HuH-7.5 (cell line): ENCODE measurements at regions not wholly inside any gene's neighbourhood (a gene's known extent, or its start where the extent isn't known, plus 50 kb on each side); places are given as distances from the start of the nearest gene placed in this dataset.
"Not testable (repeated sequence)": the region's sequence is repeated elsewhere in the genome, so short reads cannot be mapped to it uniquely, and the experiment has no call there.

Source experiments
- DNase-seq: peaks from one replicate; pipeline ENCODE4 v3.0.0; 2011; ENCODE audit warnings: low spot score

DNA sequence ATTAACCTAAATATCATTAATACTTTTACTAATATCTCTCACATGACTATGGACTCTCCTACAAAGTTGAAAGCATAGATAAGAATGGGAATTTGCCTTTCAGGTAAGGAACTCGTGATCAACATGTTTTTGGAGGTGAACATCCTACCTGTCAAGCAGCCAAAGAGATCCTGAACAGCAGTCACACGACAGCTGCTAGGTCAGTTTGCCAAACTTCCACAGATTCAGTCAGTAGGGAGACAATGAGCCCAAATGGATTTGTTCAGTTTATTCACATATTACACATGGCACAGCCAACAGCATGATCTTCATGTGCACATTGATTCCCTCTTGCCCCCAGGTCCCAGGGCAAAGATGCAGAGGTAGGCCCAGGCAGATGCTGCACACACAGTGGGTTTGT, 86.1 kb upstream of the LOC128125822 start:
- DNase-seq: no peak

GRCh38 chr6:63487103-63487813, 85.0 kb upstream of the LOC128125822 start:
- no peak for DNase-seq

GRCh38 chr6:63491119-63491518, 81.2 kb upstream of the LOC128125822 start:
- no peak for DNase-seq

DNA sequence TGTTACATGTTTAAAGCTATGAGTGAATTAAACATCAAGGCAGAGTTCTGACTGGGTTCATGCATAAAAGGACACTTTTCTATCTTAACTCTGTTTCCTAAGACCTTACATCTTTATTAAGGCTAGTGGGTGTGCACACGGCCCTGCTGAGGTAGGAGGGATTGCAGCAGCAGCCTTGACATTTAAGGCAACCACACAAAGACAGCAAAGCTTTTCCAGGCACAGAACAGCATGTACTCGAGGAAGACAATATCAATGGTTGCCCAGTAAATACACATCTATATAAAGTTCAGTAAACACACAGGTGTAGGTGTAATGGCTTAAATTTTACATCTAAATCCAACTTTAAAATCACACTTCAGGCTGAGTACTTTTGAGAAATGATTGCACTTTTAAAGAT, 79.8 kb upstream of the LOC128125822 start:
- DNase-seq: no peak

DNA sequence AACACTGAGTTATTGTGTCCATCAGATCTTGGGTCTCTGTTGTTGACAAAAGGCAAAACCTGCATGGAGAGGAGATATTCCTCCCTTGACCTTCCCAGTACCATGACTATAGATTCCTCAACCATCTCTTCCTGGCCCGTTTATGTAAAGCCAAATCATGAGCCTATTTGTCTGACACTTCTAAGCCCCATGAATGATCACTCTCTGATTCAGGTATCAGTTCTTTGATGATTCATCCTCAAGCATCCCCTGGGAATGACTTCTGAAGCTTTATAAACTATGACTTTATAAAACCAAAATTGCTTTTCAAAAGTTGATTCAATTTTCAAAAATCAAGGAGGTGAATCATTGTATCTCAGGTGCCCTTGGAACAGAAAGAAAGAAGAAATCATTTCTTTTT, 78.7 kb upstream of the LOC128125822 start:
- DNase-seq: no peak

DNA sequence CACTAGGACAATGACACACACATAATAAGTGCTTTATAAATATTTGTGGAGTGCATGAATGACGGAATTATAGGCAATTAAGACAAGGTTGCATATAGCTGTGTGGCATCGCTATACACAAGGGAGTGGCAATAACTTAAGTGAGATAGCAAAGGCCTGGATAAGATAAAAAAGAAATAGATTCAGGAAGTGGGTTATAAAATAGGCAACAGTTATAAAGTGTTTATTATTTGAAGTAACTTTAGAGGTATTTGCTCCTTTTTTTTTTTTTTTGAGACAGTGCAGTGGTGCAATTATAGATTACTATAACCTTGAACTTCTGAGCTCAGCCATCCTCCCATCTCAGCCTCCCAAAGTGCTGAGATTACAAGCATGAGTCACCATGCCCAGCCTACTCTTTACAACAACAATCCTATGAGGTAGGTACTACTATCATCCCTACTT, 75.9 kb upstream of the LOC128125822 start:
- DNase-seq: no peak

- no peak for DNase-seq
These were observed 70.1 kb upstream of the LOC128125822 start for GRCh38 chr6:63502156-63502555.

GRCh38 chr6:63503199-63503598, 69.1 kb upstream of the LOC128125822 start:
- DNase-seq: no peak

DNA sequence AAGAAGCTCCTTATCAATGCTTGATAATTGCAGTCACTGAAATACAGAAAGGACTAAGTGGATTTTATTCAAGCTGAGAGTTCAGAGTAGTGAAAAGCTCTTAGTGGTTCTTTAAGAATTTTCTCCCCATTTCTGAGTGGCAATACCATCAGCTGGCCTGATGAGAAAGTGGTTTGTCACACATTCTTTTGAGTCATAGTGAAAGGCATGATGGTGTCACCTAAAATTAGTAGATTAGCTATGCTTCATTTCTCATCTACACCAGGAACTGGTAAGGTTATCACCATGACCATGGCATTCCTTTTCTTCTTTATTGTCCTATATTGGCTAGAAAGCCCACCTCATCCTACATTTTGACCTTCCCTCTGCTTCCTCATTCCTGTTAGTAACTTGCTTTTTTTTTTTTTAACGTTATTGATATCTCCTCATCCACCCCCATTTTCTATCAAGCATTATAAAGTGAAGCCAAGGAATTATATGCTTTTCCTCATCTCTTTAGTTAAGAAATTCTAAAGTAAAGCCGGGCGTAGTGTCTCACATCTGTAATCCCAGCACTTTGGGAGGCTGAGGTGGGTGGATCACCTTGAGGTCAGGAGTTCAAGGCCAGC, 67.4 kb upstream of the LOC128125822 start:
- no peak for DNase-seq

DNA sequence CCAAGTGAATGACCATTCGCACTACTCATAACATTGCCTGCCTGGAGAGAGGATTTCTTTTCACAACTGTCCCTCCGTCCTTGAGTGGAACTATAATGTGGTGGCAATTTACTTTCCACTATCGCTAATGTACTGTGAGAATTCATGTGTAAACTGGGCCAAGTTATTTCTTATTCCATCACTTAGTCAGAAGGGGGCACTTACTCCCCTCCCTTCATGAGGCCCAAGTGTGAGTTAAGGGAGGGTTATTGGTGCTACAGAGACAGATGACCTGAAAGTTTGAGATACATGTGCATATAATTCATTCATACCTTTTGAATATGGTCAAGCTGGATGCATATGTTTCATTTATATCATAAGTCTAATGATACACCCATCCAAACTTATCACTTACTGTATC, 65.2 kb upstream of the LOC128125822 start:
- no peak for DNase-seq

- peak; percentile 25 for DNase-seq
These were observed 62.5 kb upstream of the LOC128125822 start for GRCh38 chr6:63509652-63510352.

DNA sequence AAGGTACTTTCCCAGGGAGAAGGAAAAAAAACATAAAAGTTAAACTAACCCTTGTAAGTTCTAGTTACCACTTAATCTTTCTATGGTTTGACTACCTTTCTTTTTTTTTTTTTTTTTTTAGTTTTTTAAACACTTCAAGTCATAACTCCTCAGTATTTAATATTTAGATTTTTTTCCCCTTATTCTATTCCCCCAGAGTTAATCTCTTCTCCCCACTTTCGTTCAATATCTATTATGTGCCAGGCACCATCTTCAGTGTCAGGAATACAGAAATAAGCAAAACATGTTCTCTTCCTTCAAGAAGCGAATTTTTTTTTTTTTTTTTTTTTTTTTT, 62.0 kb upstream of the LOC128125822 start:
- DNase-seq: no peak

- no peak for DNase-seq
These were observed 61.4 kb upstream of the LOC128125822 start for GRCh38 chr6:63510849-63511248.

DNA sequence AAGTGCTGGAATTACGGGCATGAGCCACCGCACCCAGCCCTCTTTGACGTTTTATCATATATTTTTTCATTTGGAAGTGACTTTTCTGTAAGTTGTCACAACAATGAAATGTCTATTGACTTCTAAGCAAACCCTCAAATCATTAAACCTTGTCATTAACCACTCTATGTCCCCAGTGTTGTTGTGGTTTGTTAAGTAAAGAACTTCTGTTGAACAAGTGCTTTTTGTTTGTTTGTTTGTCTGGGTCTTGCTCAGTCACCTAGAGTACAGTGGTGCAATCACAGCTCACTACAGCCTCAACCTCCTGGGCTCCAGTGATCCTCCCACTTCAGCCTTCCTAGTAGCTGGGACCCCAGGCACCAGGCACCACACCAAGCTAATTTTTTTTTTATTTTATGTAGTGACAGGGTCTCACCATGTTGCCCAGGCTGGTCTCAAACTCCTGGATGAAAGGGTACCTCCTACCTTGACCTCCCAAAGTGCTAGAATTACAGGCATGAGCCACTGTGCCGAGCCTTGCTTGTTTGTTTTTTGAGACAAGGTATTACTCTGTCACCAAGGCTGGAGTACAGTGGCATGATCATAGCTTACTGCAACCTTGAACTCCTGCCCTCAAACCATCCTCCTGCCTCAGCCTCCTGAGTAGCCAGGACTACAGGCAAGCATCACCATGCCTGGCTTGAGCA, 57.6 kb upstream of the LOC128125822 start:
- DNase-seq: no peak

- DNase-seq: not testable (repeated sequence)
These were observed 57.1 kb upstream of the LOC128125822 start for GRCh38 chr6:63515227-63515626.

DNA sequence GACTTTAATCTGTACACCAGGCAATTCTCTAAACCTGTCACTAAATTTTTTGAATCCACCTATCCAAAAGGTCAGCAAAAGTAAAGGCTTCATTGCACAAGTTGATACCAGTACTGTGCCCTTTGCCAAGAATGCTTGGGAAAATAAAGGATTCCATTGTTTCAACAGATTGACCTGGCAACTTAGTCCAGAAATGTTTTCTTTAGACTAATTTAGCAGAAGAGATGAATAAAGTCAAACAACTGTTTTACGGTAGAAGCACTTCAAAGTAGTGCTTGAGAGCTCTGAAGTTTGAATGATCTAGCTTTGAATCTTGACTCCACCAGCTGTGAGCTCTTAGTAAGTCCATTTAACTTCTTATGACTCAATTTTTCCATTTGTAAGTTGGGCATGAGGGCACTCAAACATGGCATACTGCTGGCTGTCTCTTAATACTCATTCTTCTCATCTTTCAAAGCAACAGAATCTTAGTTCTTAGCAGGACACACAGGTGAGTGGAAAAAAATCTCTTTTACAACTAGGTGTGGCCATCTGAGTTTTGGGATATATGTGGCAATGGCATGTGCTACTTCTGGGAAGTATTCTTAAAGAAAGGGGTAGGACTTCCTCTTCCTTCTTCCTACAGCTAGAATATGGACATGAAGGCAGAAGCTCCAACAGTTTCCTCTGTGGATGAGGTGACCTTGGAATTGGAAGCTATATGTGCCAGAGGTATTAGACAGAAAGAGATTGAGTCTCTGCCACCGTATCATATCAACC, 55.9 kb upstream of the LOC128125822 start:
- no peak for DNase-seq

DNA sequence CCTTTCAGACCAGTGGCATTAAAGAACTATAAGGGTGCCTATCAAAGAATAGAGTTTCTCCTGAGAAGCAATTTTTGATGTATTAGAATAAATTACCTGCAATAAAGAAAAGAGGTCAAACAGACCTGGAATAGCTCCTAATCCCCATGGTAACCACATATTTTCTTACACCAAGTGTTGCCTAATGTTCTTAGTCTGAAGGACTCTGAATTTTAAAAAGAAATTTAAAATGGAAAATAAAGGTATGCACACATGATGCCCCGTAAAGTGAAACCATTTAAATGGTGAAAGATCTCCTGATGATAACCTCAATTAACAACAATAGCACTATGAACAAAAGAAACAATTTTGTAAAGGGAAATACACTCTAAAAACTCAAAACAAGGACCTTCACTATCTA, 55.1 kb upstream of the LOC128125822 start:
- DNase-seq: no peak

GRCh38 chr6:63521475-63522210, 50.6 kb upstream of the LOC128125822 start:
- DNase-seq: no peak
